Sigmoid colon (tissue), 4 donors: ENCODE measurements at regions not wholly inside any gene's neighbourhood (a gene's known extent, or its start where the extent isn't known, plus 50 kb on each side); places are given as distances from the start of the nearest gene placed in this dataset.

Experiments used
- POLR2AphosphoS5 ChIP-seq, 4 donors: sonication (generic); formaldehyde crosslinking; IDR thresholded peaks; one replicate each; pipeline ENCODE4 v1.6.1; 2017; ENCODE audit warnings: antibody characterized with exemption in 4 of 4
- TF ChIP-seq, protein P1 (sequence below), 4 experiments: fragments of 450-650 bp in 3 of 4; fragments of 200-600 bp in 1 of 4; IDR thresholded peaks; one replicate each; pipeline ENCODE4 v1.5.1; 2016 to 2019; ENCODE audit warnings: antibody characterized with exemption in 4 of 4, mild to moderate bottlenecking in 3 of 4, moderate library complexity in 2 of 4

DNA sequence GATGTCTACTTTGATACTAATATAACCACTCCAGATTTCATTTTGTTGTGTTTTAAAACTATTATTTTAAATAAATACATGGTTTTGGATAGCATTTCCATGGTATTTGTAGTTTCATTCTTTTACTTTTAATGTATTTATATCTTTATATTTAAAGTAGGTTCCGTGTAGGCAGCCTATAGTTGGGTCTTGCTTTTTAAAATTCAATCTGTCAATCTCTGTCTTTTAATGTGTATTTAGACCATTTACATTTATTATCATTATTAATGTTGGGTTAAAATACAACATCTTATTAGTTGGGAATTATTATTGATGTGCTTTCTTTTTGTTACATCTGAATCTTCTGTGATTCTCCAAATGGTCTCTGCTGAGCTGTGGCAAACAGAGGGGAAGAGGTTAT is 412.1 kb downstream of the NPIPA7 start:
- TF ChIP-seq, protein P1, sequence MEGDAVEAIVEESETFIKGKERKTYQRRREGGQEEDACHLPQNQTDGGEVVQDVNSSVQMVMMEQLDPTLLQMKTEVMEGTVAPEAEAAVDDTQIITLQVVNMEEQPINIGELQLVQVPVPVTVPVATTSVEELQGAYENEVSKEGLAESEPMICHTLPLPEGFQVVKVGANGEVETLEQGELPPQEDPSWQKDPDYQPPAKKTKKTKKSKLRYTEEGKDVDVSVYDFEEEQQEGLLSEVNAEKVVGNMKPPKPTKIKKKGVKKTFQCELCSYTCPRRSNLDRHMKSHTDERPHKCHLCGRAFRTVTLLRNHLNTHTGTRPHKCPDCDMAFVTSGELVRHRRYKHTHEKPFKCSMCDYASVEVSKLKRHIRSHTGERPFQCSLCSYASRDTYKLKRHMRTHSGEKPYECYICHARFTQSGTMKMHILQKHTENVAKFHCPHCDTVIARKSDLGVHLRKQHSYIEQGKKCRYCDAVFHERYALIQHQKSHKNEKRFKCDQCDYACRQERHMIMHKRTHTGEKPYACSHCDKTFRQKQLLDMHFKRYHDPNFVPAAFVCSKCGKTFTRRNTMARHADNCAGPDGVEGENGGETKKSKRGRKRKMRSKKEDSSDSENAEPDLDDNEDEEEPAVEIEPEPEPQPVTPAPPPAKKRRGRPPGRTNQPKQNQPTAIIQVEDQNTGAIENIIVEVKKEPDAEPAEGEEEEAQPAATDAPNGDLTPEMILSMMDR (IDR thresholded peaks at IDR 0.05), result no peak
- no peak for TF ChIP-seq POLR2AphosphoS5 (IDR thresholded peaks at IDR 0.05)
